IPS-15b (cell line): ENCODE measurements at regions not wholly inside any gene's neighbourhood (a gene's known extent, or its start where the extent isn't known, plus 50 kb on each side); places are given as distances from the start of the nearest gene placed in this dataset.

ENCODE experiments used
- H3K27me3 ChIP-seq: one replicate; pipeline ENCODE4 v1.6.1; 2013; ENCODE audit warnings: low read length; ENCODE audit not compliant: control insufficient read depth, insufficient read depth
- H3K36me3 ChIP-seq: one replicate; pipeline ENCODE4 v1.6.1; 2013; ENCODE audit warnings: low read length; ENCODE audit not compliant: control insufficient read depth, insufficient read depth
- H3K4me1 ChIP-seq: one replicate; pipeline ENCODE4 v1.6.1; 2013; ENCODE audit warnings: mild to moderate bottlenecking, low read length; ENCODE audit not compliant: control insufficient read depth, insufficient read depth
- H3K4me3 ChIP-seq: one replicate; pipeline ENCODE4 v1.5.1; 2013; ENCODE audit warnings: low read depth, low read length
- H3K9ac ChIP-seq: one replicate; pipeline ENCODE4 v1.6.1; 2013; ENCODE audit warnings: low read depth, mild to moderate bottlenecking, low read length
- H3K9me3 ChIP-seq: one replicate; pipeline ENCODE4 v1.6.1; 2013; ENCODE audit warnings: mild to moderate bottlenecking, low read length; ENCODE audit not compliant: control insufficient read depth, insufficient read depth

GRCh38 chr10:35765066-35765527 is 123.0 kb upstream of the FZD8 start:
- no peaks in the 10 kb centered on the region for H3K27me3 ChIP-seq
- no peaks in the 10 kb centered on the region for H3K36me3 ChIP-seq
- H3K9ac ChIP-seq: no peak overlapping the region
- H3K4me3 ChIP-seq: no peak overlapping the region
- no peaks in the 10 kb centered on the region for H3K9me3 ChIP-seq
- H3K4me1 ChIP-seq: no peaks in the 10 kb centered on the region

GRCh38 chr10:35762311-35763030 is 120.4 kb upstream of the FZD8 start:
- H3K27me3 ChIP-seq: no peaks in the 10 kb centered on the region
- no peak overlapping the region for H3K4me3 ChIP-seq
- H3K9me3 ChIP-seq: no peaks in the 10 kb centered on the region
- H3K36me3 ChIP-seq: no peaks in the 10 kb centered on the region
- no peak overlapping the region for H3K9ac ChIP-seq
- no peaks in the 10 kb centered on the region for H3K4me1 ChIP-seq

- no peaks in the 10 kb centered on the region for H3K9me3 ChIP-seq
- no peak overlapping the region for H3K4me3 ChIP-seq
- no peaks in the 10 kb centered on the region for H3K36me3 ChIP-seq
- no peak overlapping the region for H3K9ac ChIP-seq
- H3K4me1 ChIP-seq: no peaks in the 10 kb centered on the region
- H3K27me3 ChIP-seq: no peaks in the 10 kb centered on the region
Observed at GRCh38 chr10:35758076-35758475, 116.0 kb upstream of the FZD8 start.

GRCh38 chr10:35754519-35754918 is 112.4 kb upstream of the FZD8 start:
- Histone ChIP-seq H3K9me3 (no peaks in the 10 kb centered on the region), H3K9ac (no peak overlapping the region), H3K4me1 (no peaks in the 10 kb centered on the region), H3K4me3 (no peak overlapping the region), H3K36me3 (no peaks in the 10 kb centered on the region), H3K27me3 (no peaks in the 10 kb centered on the region)

- H3K9me3 ChIP-seq: no peaks in the 10 kb centered on the region
- H3K4me1 ChIP-seq: no peaks in the 10 kb centered on the region
- no peak overlapping the region for H3K9ac ChIP-seq
Observed at GRCh38 chr10:35752469-35753461, 110.7 kb upstream of the FZD8 start.

GRCh38 chr10:35751347-35751746 is 109.3 kb upstream of the FZD8 start:
- Histone ChIP-seq H3K9ac (no peak overlapping the region), H3K9me3 (no peaks in the 10 kb centered on the region), H3K4me1 (no peaks in the 10 kb centered on the region), H3K4me3 (no peak overlapping the region), H3K27me3 (no peaks in the 10 kb centered on the region), H3K36me3 (no peaks in the 10 kb centered on the region)

More at GRCh38 chr10:35752469-35753461, 110.7 kb upstream of the FZD8 start:
- Histone ChIP-seq H3K36me3 (no peaks in the 10 kb centered on the region), H3K4me3 (no peak overlapping the region), H3K27me3 (no peaks in the 10 kb centered on the region)

GRCh38 chr10:35749230-35749629 is 107.1 kb upstream of the FZD8 start:
- Histone ChIP-seq H3K27me3 (no peaks in the 10 kb centered on the region), H3K4me3 (no peak overlapping the region), H3K36me3 (no peaks in the 10 kb centered on the region), H3K9ac (no peak overlapping the region), H3K9me3 (no peaks in the 10 kb centered on the region), H3K4me1 (no peaks in the 10 kb centered on the region)

GRCh38 chr10:35745617-35746403 is 103.7 kb upstream of the FZD8 start:
- no peaks in the 10 kb centered on the region for H3K4me1 ChIP-seq
- H3K9ac ChIP-seq: no peak overlapping the region
- H3K36me3 ChIP-seq: no peaks in the 10 kb centered on the region
- H3K27me3 ChIP-seq: no peaks in the 10 kb centered on the region
- H3K4me3 ChIP-seq: no peak overlapping the region
- no peaks in the 10 kb centered on the region for H3K9me3 ChIP-seq

- Histone ChIP-seq H3K4me1 (no peaks in the 10 kb centered on the region), H3K36me3 (no peaks in the 10 kb centered on the region), H3K9me3 (no peaks in the 10 kb centered on the region), H3K4me3 (no peak overlapping the region), H3K9ac (no peak overlapping the region), H3K27me3 (no peaks in the 10 kb centered on the region)
Observed at GRCh38 chr10:35743851-35744250, 101.8 kb upstream of the FZD8 start.

GRCh38 chr10:35743351-35743750 is 101.3 kb upstream of the FZD8 start:
- no peaks in the 10 kb centered on the region for H3K9me3 ChIP-seq
- H3K9ac ChIP-seq: no peak overlapping the region
- no peak overlapping the region for H3K4me3 ChIP-seq
- no peaks in the 10 kb centered on the region for H3K27me3 ChIP-seq
- no peaks in the 10 kb centered on the region for H3K4me1 ChIP-seq
- H3K36me3 ChIP-seq: no peaks in the 10 kb centered on the region

- Histone ChIP-seq H3K36me3 (no peaks in the 10 kb centered on the region), H3K9ac (no peak overlapping the region), H3K9me3 (no peaks in the 10 kb centered on the region), H3K27me3 (no peaks in the 10 kb centered on the region), H3K4me1 (no peaks in the 10 kb centered on the region), H3K4me3 (no peak overlapping the region)
Observed at GRCh38 chr10:35739998-35740397, 97.9 kb upstream of the FZD8 start.
